Fibroblast of mammary gland (primary cell): ENCODE measurements at regions not wholly inside any gene's neighbourhood (a gene's known extent, or its start where the extent isn't known, plus 50 kb on each side); places are given as distances from the start of the nearest gene placed in this dataset.
A peak's percentile ranks its signal among the peaks of the same experiment; 100 is the strongest.

Experiments used
- DNase-seq: peaks from one replicate; pipeline ENCODE4 v3.0.0-alpha.2; 2010; ENCODE audit warnings: low read depth
- H3K4me3 ChIP-seq: 2 replicates; pipeline ENCODE4 v1.5.1; 2011; ENCODE audit warnings: low read depth, mild to moderate bottlenecking, low read length, moderate library complexity; ENCODE audit not compliant: control insufficient read depth
- CTCF ChIP-seq: conservative IDR thresholded peaks from 2 replicates; pipeline ENCODE4 v1.5.1; 2011; ENCODE audit warnings: low read depth, low read length, inconsistent platforms; ENCODE audit not compliant: control insufficient read depth, insufficient read depth

DNA sequence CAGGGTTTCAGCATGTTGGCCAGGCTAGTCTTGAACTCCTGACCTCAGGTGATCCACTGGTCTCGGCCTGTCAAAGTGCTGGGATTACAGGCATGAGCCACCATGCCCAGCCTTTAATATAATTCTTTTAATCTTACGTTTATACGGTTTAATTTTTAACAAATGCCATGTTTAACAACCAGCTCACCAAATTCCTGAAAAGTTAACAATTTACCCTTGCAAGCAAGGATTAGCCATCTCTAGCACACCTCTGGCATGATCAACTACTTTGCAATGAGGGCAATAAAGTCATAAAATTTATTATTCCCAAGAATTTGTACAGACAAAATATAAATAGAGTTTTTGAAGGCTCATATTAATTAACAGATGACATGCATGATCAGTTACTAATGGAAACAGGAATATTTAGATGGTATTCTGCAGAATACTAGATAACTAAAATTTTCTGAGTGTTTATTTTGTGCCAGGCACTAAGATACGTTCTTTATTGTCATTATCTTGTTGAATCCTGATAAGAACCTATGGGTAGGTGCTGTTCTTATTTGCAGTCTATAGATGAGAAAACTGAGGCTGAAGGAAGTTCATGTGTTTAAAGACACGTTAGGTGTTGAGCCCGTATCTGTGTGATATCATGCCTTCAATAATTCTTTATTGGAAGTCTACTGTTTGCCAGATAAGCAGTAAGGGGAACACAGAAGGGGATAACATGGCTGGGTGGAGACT, 190.1 kb downstream of the CDCA7 start:
- TF ChIP-seq CTCF, result no peak
- no peak for DNase-seq
- no peak overlapping the region for H3K4me3 ChIP-seq

- peak; percentile 67 for DNase-seq
- H3K4me3 ChIP-seq, result no peak overlapping the region
- no peak for TF ChIP-seq CTCF
Measured at GRCh38 chr2:173545364-173545763, 190.7 kb downstream of the CDCA7 start.

DNA sequence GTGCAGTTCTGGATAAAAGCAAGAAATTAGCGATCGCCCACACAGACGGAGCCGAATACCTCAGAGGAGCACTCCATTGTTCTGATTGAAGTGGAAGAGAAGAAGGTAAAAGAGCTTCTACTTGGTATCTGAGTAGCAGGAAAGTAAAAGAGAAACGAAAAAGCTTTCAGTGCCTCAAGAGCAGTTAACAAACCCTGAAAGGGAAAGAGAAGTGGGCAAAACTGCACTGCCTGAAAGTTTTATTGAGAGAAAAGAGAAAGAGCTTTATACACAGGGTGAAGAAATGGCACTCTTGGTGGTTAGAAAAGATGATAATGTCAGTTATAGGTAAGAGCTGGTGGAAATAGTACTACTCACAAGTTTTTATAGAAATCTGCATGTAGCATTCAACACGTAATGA, 192.8 kb downstream of the CDCA7 start:
- TF ChIP-seq CTCF, result no peak
- no peak overlapping the region for H3K4me3 ChIP-seq
- DNase-seq, result no peak

DNA sequence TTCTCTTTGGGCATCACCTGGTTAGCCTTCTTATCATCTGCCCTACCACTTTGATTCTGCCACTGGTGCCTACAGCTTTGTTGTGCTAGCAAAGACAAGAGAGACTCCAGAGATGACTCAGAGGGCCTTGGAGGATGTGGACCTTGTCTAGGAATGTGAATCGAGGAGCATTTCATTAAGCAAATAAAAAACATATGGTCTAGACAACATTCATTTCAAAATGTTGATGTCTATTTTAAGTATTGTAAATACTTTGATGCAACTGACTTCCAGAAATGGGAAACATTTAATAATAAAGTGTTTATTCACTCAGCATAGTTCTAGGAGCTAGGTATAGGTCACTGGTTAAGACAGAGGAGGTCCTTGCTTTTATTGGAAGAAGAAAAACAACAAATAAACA, 195.5 kb downstream of the CDCA7 start:
- TF ChIP-seq CTCF, result no peak
- peak; percentile 86 for DNase-seq
- no peak overlapping the region for H3K4me3 ChIP-seq

DNA sequence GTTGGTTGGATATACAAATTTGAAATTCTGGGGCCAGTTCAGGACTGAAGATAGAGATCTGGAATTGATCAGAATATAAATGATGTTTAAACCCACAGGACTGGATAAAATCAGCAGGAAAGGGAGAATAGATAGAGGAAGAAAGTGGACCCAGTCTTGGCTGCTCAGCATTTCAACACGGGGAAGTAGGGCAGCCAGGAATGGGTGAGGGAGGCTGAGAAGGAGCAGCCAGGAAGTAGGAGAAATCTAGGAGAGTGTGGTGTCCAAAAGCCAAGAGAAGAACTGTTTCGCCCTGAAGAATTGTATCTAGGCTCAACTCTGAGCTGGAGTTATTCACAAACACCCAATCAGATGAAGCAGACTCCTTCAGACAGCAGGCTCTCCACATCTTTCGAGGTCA, 197.9 kb downstream of the CDCA7 start:
- TF ChIP-seq CTCF, result no peak
- no peak for DNase-seq

GRCh38 chr2:173553593-173553992, 198.9 kb downstream of the CDCA7 start:
- DNase-seq, result peak; percentile 64
- H3K4me3 ChIP-seq, result no peak overlapping the region
- TF ChIP-seq CTCF, result no peak

More for the DNA sequence above, 197.9 kb downstream of the CDCA7 start:
- no peak overlapping the region for H3K4me3 ChIP-seq

GRCh38 chr2:173555833-173556232, 201.2 kb downstream of the CDCA7 start:
- no peak for DNase-seq
- TF ChIP-seq CTCF, result no peak
- H3K4me3 ChIP-seq, result no peak overlapping the region
